T-helper 22 cell (primary cell): ENCODE measurements at regions not wholly inside any gene's neighbourhood (a gene's known extent, or its start where the extent isn't known, plus 50 kb on each side); places are given as distances from the start of the nearest gene placed in this dataset.

Source experiments
- DNase-seq: peaks from one replicate; pipeline ENCODE4 v3.0.0-alpha.2; 2020; ENCODE audit warnings: low read depth

DNA sequence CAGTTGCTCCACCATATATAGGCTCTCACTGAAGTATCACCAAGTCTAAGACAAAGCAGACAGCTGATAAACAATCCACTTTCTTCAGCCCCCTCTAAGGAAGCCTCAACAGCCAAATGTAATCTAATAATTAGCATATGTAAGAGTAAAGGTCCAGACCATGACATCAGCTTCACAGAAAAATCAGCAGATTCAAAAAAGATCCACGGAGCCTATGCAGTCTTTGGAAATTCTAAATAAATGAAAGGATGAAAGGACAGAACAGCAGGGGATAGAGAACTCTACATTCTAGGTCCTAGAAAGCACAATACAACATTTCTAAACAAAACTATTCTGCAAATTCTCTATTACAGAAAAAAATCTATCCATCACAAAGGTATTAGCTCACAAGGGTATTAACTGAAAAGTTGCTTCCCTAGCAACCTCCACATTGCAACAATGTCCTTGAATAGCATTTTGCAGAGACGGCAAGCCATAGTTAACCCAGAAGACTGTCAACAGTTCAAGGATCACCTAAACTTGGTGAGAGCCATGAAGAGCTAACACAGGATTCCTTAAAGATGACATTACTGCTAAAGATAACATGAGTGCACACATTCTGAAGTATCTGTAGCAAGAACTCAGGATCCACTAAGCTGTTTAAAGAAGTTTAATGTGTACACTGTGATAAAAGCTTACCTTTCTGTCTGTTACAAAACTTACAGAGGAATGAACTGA, 74.3 kb downstream of the SIPA1L2 start:
- no peak for DNase-seq

DNA sequence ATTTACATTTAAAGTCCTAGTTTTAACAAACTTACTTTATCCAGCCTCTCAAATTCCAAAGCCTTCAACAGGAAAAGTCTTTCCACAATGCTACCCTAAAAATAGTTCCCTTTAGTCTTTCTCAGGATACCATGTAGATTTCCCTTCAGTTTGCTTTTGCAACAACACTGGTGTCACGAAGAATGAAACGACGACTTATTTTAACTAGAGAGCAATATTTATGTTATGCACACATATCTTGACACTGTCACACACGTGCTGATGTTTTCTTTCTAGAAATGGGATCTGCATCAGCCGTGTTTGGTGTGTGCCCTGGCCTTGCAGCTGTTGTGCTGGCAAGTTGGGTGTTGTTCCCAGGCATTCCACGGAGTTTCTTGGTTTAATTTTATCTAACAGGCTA, 75.5 kb downstream of the SIPA1L2 start:
- no peak for DNase-seq

DNA sequence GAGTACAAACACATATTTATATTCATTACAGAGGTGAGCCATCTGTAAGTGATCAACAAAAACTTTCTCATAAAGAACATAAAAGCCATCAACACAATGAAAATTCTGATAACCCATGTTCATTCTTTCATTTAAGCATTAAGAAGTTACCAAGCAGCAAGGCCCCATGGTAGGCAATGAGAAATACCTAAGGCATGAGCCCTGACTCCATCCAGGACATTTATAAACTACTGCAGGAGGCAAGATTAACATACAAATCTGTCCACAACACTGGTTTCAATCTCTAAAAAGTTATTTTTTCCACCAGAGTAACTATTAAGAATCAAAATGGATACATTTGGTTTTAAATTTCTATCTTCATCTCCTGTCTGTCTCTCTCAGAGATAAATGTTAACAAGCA, 76.1 kb downstream of the SIPA1L2 start:
- DNase-seq, result no peak

DNA sequence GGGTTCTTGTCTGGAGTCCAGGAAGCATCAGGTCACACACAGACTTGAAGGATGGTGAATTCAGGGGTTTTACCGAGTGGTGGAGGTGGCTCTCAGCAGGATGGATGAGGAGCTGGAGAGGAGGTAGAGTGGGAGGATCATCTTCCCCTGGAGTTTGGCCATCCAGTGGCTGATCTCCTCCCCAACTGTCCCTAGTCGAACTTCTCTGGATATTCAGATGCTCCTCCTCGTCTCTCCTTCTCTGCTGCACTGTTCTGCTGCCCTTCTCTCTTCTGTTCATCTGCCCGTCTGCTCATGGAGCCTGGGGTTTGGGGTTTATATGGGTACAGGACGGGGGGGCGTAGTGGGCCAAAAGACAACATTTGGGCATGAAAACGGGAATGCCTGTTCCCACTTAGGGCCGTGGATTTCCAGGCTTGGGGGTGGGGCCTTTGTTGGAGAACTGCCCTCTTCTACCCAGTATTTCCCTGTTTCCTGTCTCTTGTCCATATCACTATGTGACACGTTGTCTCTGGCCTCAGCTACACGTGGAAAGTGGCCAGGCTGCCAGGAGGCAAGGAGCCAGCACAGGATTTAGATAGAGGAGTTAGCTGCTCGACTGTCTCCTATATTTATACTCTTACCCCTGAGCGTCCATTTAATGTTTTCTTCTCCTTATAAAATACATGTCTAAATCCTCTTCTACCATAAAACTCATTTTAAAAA, 76.7 kb downstream of the SIPA1L2 start:
- DNase-seq, result no peak

DNA sequence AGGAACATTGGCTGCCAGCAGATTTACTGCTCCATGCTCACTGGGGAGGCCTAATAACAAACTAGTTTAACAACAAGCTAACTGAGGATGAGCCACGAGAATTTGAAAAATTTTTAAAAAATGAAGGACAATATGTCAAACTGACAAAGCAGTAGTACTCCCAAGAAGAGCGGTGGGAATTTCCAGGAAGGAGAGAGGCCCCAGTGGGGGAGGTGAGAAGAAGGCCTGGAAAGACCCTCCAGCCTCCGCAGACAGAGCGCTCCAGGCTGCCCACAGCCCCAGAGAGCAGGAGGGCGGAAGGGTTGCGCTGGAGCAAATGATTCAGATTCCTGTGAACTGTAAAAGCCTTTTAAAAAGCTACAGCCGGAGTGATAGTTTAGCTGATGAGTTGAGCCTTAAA, 78.5 kb downstream of the SIPA1L2 start:
- DNase-seq, result no peak

DNA sequence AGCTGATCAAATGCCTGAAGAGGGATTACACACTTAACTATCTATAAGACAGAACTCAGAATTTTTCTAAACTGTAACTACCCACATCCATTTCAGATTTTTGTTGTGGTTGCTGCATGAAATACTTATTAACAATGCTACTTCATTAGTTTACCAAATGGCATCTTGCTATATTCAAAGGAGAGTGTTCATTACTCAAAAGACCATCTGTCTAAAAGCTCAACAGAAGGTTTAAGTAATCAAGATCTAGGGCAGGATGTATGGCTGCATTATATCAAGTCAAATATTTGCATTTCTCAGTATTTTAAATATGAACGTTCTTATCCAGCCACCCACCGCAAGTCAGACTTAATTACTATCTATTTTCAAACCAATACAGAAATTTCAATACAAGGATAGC, 79.9 kb downstream of the SIPA1L2 start:
- no peak for DNase-seq

DNA sequence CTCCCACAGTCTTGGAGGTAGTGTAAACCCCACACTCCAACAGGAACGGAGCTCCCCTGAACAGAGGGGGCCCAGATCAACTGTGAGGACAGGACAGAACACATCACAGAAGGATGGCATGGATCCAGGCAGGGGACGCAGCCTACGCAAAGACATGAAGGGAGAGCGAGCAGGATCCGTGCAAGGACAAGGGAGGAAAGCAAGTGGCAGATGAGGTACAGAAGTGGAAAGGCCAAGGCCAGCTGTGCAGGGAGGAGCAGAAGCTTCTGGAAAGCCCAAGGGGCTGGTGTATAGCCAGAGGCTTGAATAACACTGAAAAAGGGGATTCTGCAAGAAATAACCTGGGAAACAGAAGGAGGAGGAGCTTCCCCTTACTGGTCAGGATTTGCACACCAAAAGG, 81.2 kb downstream of the SIPA1L2 start:
- no peak for DNase-seq

DNA sequence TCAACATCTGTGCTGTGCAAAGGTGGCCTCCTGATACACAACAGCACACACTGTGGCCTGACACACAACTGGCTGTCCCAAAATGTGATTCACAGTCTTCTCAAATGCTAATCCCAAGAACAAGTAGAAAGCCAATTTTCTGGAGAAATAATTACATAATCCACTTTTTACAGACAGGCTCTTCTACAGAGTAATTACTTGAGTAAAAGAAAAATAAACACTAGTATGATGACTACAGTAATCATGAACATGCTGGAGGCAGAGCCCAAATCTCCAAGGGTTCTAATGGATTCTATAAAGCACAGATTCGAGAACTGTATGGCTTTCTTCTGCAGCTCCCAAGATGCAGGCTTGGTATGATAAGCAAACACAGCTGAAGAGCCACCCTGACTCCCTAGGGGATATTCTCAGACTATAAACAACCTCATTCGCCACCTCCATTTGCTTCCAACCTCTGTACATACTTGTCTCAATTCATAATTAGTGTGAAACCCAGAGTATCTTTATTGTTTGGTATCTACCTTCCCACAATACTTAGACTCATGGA, 81.9 kb downstream of the SIPA1L2 start:
- DNase-seq, result no peak

DNA sequence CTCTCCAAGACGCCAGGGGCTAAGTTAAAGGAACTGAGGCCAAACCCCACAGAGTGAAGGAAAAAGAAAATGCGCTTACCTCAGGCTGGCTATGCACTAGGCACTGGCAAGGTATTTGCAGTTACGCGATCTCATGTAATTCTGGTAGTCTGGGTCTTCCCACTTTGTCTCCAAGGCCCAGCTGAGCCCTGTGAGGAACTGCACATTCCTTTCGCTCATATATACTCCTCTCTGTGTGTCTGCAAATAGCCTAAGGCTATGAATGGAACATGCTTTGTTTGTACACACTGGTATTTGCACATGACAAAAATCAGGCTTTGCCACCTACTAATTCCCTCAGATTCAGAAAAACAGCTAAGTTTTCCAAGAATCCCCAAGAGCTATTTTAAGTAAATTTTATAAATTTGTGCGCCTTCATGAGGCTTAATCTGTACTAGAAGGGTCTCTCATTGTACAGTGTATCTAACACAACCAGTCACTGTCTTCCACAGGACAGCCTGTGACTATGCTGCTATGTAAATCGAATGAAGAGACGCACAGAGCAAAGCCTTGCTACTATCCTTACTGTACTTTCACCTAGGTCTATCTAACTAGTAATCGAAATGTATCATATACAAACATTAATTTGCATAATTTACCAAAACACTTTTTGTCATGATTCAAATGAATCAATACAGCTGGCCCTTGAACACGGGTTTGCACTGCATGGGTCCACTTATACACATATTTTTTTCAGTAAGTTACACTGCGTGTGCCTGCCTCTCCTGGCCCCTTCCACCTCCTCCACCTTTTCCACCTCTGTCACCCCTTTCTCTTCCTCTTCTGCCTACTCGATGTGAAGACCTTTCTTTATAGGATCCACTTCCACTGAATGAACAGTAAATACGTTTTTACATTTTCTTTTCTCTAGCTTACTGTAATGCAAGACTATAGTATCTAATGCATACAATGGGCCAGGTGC, 87.0 kb downstream of the SIPA1L2 start:
- DNase-seq, result no peak

DNA sequence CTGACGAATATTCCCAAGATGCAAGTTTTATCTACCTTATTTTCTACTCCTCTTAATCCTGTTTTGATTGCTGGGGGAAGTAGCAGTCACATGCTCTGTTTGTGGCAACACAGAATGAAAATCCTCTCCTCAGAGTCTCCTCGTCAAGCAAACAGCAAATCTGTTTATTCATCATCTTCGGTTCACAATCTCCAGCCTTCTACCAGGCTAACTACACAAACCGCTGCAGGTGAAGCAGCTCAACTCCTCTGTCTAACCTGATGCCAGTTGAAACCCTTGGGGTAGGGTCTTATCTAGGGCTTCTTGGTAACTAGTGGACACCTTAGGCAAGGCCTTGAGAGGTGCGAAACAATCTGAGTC, 91.0 kb downstream of the SIPA1L2 start:
- DNase-seq, result no peak

DNA sequence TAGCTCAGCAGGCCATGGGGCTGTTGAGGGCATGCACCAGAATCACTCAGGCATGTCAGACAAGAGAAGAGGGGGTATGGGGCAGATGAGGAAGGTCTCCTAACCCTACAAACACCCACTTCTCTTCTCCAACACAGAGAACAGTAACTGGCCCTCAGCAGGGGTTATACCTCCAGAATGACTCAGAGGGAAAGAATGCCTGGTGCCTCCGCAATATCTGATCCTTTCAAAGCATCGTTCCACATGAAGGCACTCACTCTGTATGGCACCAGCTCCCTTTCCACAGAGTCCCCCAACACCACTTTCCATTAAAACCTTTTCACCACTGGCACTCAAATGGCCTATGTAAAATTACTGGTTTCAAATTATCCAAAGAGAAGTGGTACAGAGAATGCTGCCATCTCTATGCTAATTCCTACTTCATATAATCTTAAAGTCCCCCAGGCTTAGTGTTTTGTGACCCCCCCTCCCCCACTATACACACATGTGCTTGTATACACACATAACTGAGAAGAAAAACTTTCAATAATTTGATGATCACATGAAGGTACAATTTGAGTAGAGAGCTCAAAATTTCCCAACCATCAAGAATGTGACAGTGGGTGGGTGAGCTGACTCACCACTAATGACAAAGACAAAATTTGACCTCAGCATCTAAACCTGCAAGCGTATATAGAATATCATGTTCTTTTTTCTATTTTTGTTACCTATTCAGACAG, 91.5 kb downstream of the SIPA1L2 start:
- no peak for DNase-seq

DNA sequence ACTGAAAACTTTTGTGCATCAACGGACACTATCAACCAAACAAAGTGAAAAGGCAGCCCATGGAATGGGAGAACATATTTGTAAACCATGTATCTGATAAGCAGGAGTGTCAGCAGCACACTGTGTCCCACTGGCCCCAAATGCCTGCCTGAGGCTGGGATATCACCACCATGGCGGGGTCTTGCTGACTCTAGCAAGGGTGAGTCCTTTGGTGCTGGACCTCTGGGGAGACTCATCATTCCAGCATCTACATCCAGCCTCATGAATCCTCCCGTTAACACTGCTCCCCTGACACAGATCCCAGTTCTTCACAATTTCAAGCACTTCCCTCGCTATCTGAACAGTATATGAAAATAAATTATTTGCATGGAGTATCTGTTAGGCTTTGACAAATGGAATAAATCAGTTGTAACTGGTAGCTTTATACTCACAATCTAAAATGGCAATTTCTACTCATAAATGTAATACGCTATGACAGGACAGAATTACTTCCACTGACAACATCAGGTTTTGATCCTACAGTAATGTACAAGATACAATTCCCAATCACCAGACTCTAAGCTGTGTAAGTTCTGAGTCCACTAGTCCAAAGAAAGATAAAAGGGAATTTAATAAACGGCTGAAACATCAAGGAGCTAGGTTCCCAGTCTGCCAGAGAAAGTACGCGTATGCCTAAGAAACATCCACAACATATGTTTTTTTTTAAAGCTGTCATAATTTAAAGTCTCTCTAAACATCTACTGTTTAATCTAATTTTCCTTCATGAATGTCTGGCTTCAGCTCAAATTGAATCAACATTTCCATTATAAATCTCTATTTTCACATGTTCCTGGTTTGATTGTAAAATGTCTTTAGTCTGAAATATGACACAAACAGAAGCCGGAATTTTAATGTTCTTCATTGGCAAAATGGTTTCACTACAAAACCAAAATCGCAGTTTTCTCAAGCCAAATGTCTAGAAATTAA, 95.1 kb downstream of the SIPA1L2 start:
- no peak for DNase-seq

DNA sequence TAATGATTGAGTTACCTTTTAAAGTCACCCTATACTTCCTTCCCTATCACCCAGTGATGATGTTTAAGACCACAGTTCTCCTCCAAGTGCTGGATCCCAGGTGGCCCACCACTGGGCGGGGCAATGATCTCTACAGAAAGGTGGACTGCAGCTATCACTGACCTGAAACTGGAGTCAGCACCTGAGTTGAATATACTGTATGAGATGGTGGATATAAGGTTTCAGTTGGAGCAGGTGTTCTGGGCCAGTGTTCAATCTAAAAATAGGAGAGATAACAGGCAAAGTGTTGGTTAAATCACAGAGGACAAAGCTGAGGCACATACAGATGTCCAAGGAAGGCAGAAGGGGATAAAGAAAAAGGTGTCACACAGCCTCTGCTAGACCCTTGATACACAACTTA, 96.6 kb downstream of the SIPA1L2 start:
- no peak for DNase-seq

DNA sequence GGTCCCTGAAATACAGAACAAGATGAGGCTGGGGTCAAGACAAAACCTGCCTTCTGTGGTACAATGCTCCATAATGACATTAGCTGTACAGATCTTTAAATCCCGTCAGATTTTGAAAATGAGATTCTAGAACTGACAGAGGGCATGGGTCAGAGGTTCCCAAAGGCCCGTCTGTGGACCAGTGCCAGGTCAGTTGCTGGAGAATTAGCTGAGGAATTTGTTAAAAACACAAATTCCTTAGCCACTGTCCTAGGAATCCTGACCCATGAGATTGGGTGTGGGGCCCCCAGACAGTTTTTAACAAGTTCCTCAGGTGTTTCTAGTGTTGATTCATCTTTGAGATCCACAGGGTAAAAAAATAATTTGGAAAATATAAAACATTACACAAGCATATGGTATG, 97.0 kb downstream of the SIPA1L2 start:
- DNase-seq, result no peak

DNA sequence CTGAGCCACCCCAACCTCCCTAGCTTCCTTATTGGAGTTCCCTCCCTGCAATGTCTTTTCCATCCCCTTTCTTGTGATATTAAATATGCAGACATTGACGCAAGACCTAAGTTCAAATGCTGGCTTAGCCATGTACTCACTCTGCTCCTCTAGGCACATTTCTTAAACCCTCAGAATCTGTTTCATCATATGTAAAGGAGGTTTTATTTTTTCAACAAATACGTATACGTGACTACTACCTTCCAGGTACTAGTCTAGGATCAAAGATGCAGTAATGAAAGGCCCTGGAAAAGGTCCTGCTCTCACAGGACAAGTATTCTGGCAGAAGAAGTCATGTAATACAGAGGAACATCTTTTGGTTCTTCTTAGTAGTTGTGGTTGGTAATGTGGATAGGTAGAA, 98.6 kb downstream of the SIPA1L2 start:
- no peak for DNase-seq

DNA sequence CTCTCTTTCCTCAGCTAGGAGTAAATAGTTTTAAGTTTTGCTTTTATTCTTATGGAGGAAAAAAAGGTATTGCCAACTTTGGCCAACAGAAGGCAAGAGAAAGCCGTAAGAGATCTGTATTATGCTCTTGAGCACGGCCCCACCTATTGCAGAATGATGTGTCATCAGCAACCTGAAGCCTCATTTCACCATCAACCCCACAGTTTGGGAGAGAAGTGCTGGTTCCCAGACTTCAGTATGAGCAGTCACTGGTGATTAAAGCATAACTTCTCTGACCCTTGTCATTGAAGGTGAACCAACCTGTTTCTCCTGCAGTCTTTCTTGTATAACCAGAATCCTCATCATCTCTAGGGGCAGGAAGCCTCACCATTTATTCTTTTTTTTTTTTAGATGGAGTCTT, 100.2 kb downstream of the SIPA1L2 start:
- no peak for DNase-seq

DNA sequence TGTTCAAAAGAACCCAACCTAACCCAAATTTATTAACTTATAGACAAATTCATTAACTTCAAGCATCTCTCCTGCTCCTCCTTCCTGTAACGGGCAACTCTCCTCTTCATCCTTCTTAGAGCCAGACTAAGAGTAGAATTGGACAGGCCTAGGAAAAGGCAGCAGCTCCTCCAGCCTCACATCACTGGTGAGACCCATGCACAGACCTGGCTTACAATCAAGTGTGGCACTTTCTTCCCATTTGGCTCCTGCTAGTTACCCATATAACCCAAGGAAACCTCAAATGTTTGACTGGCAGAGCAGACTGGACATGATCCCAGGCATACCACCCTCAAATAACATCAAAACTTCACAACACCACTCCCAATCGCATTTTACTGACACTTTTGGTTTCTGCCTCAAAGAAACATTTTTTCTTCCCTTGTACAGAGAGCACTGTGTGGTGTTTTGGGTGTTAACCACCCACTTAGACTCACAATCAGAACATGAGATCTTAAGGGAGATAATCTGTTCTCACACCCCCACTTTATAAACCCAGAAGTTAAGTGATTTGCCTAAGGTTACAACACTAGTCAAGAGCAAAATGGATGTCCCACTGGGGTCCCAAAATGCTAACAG, 101.4 kb downstream of the SIPA1L2 start:
- no peak for DNase-seq

DNA sequence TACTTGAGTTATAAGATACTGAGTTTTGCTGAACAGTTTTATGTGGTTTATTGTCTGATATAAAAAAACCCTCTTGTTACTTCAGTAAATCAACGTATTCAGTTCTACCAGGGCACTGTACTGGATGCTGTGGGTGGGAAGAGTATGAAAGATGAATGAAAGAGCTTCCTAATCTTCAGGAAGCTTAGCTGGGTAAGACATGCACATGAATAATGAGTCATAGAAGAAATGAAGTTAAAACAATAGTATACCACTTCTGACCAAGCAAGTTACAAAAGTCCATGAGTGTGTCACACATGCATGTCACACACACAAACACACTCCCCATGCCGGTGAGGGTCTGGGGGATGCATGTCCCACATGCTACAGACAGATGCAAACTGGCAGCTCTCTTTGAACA, 105.9 kb downstream of the SIPA1L2 start:
- no peak for DNase-seq

DNA sequence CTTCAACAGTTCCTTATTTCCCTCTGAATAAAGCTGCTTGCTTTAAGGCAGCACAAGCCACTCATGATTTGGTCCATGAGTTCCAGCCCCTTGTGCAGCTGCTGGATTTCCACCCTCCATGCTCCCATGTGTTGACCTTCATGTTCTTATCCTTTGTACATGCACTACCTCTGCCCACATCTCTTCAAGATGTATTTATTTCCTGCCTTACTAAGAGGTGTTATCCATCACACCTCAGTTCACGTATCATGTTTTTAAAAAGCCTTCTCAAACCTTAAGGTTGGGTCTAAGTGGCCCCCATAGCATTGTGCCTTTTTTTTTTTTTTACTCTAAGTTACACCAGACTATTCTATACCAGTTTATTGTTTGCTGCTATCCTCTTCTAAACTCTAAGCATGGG, 107.7 kb downstream of the SIPA1L2 start:
- no peak for DNase-seq

DNA sequence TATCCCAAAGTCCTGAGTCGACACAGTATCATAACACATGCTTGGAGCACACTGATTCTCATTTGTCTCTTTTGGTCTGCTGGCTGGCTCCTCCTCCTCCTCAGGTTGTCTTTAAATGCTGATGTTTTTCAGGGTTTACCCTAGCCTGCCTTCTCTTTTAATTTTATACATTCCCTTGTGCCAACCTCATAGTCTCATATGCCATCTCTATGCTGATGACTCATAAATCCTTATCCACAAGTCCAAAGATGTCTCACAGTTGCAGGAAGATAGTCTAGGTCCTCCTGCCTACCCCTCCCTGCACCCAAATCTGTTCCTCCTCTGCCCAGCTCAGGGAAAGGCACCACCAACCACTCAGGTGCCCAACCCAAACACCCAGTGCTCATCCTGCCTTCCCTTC, 108.3 kb downstream of the SIPA1L2 start:
- DNase-seq, result no peak
